ENCODE measurements at regions not wholly inside any gene's neighbourhood (a gene's known extent, or its start where the extent isn't known, plus 50 kb on each side); places are given as distances from the start of the nearest gene placed in this dataset.

DNA sequence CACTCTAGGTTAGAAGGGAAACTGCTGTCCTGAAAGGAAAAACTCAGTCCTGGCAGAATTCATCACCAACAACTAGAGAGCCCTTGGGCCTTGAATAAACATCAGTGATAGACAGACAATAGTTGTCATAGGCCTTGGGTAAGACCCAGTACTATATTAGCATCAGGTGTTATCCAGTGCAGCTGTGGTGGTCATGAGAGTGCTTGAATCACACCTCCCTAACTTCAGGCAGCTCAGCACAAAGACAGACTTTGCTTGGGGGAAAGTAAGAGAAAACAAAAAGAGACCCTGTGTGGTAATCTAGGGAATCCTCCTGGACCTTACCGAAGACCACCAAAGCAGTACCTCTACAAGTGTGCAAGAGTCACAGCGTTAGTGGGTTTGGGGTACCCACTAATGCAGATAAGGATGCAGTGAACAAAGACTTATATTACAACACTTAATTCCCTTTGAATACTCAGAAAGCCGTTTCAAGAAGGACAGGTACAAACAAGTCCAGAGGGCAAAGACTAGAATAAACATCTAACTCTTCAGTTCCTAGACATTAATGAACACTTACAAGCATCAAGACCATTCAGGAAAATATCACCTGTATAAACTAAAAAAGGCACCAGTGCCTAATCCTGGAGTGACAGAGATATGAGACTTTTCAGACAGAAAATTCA lies 332.3 kb upstream of the EPHA3 start:
- H3K27ac ChIP-seq (ENCODE audit: insufficient read depth, low read length, poor library complexity, severe bottlenecking): no peak overlapping the region
- ATAC-seq (ENCODE audit: low read depth in 2 of 2): no peak
- H3K4me1 Mint-ChIP-seq: no peaks in the 10 kb centered on the region
- no peaks in the 10 kb centered on the region for H3K4me1 ChIP-seq (ENCODE audit: control insufficient read depth, insufficient read depth, low read length, poor library complexity, severe bottlenecking)
- H3K9me3 ChIP-seq (ENCODE audit: control insufficient read depth in 2 of 2, low read length in 2 of 2): peaks cover 3 to 4% of the 10 kb centered on the region in 2 experiments
- H3K36me3 Mint-ChIP-seq: no peaks in the 10 kb centered on the region
- H3K9me3 Mint-ChIP-seq: peaks cover 3 to 22% (median 8%) of the 10 kb centered on the region in 7 donors
- H3K27ac Mint-ChIP-seq: no peak overlapping the region
- no peaks in the 10 kb centered on the region for H3K36me3 ChIP-seq (ENCODE audit: control insufficient read depth, insufficient read depth, low read length)
- no peak overlapping the region for H3K4me3 ChIP-seq (ENCODE audit: low read depth, low read length)
- no peak for DNase-seq
- no peaks in the 10 kb centered on the region for H3K27me3 ChIP-seq (ENCODE audit: control insufficient read depth, insufficient read depth, low read length)
- no peaks in the 10 kb centered on the region for H3K27me3 Mint-ChIP-seq
- H3K4me3 Mint-ChIP-seq: no peak overlapping the region

DNA sequence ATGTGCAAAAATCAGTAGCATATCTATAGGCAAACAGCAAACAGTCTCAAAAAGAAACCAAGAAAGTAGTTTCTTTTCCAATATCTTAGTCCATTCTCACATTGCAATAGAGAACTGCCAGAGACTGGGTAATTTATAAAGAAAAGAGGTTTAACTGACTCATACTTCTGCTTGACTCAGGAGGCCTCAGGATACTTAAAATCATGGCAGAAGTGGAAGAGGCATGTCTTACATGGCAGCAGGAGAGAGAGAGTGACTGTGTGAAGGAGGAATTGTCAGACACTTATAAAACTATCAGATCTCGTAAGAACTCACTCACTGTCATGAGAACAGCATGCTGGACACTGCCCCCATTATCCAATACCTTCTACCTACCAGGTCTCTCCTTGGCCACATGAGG lies 327.9 kb upstream of the EPHA3 start:
- no peak overlapping the region for H3K27ac ChIP-seq (ENCODE audit: insufficient read depth, low read length, poor library complexity, severe bottlenecking)
- Mint-ChIP-seq H3K9me3 (peaks cover 1 to 17% (median 10%) of the 10 kb centered on the region in 7 donors), H3K27me3 (no peaks in the 10 kb centered on the region), H3K27ac (no peak overlapping the region), H3K4me1 (no peaks in the 10 kb centered on the region), H3K4me3 (no peak overlapping the region), H3K36me3 (no peaks in the 10 kb centered on the region)
- no peak for DNase-seq
- H3K4me1 ChIP-seq (ENCODE audit: control insufficient read depth, insufficient read depth, low read length, poor library complexity, severe bottlenecking): no peaks in the 10 kb centered on the region
- ATAC-seq (ENCODE audit: low read depth in 2 of 2): no peak
- H3K36me3 ChIP-seq (ENCODE audit: control insufficient read depth, insufficient read depth, low read length): no peaks in the 10 kb centered on the region
- H3K4me3 ChIP-seq (ENCODE audit: low read depth, low read length): no peak overlapping the region
- no peaks in the 10 kb centered on the region for H3K27me3 ChIP-seq (ENCODE audit: control insufficient read depth, insufficient read depth, low read length)
- peaks cover 0 to 1% of the 10 kb centered on the region in 2 experiments for H3K9me3 ChIP-seq (ENCODE audit: control insufficient read depth in 2 of 2, low read length in 2 of 2)

GRCh38 chr3:88784925-88785324 lies 322.5 kb upstream of the EPHA3 start:
- no peak for ATAC-seq (ENCODE audit: low read depth in 2 of 2)
- no peak overlapping the region for H3K4me3 Mint-ChIP-seq
- H3K27ac Mint-ChIP-seq: no peak overlapping the region
- Histone ChIP-seq H3K4me1 (ENCODE audit: control insufficient read depth, insufficient read depth, low read length, poor library complexity, severe bottlenecking) (no peaks in the 10 kb centered on the region), H3K36me3 (ENCODE audit: control insufficient read depth, insufficient read depth, low read length) (no peaks in the 10 kb centered on the region), H3K27ac (ENCODE audit: insufficient read depth, low read length, poor library complexity, severe bottlenecking) (no peak overlapping the region), H3K4me3 (ENCODE audit: low read depth, low read length) (no peak overlapping the region), H3K27me3 (ENCODE audit: control insufficient read depth, insufficient read depth, low read length) (no peaks in the 10 kb centered on the region), H3K9me3 (ENCODE audit: control insufficient read depth in 2 of 2, low read length in 2 of 2) (peaks cover 0 to 4% of the 10 kb centered on the region in 2 experiments)
- peaks cover 0 to 21% (median 8%) of the 10 kb centered on the region in 7 donors for H3K9me3 Mint-ChIP-seq
- no peaks in the 10 kb centered on the region for H3K36me3 Mint-ChIP-seq
- no peaks in the 10 kb centered on the region for H3K4me1 Mint-ChIP-seq
- no peak for DNase-seq
- H3K27me3 Mint-ChIP-seq: no peaks in the 10 kb centered on the region

GRCh38 chr3:88785841-88786240 lies 321.6 kb upstream of the EPHA3 start:
- H3K9me3 ChIP-seq (ENCODE audit: control insufficient read depth in 2 of 2, low read length in 2 of 2): peaks cover 0 to 4% of the 10 kb centered on the region in 2 experiments
- no peaks in the 10 kb centered on the region for H3K27me3 ChIP-seq (ENCODE audit: control insufficient read depth, insufficient read depth, low read length)
- no peak overlapping the region for H3K4me3 Mint-ChIP-seq
- DNase-seq (no peak), ATAC-seq (ENCODE audit: low read depth in 2 of 2) (no peak)
- no peaks in the 10 kb centered on the region for H3K4me1 ChIP-seq (ENCODE audit: control insufficient read depth, insufficient read depth, low read length, poor library complexity, severe bottlenecking)
- no peaks in the 10 kb centered on the region for H3K36me3 Mint-ChIP-seq
- no peak overlapping the region for H3K4me3 ChIP-seq (ENCODE audit: low read depth, low read length)
- H3K27ac ChIP-seq (ENCODE audit: insufficient read depth, low read length, poor library complexity, severe bottlenecking): no peak overlapping the region
- H3K27ac Mint-ChIP-seq: no peak overlapping the region
- H3K36me3 ChIP-seq (ENCODE audit: control insufficient read depth, insufficient read depth, low read length): no peaks in the 10 kb centered on the region
- H3K9me3 Mint-ChIP-seq: peaks cover 0 to 25% (median 6%) of the 10 kb centered on the region in 7 donors
- H3K4me1 Mint-ChIP-seq: no peaks in the 10 kb centered on the region
- H3K27me3 Mint-ChIP-seq: no peaks in the 10 kb centered on the region

- Histone ChIP-seq H3K36me3 (ENCODE audit: control insufficient read depth, insufficient read depth, low read length) (no peaks in the 10 kb centered on the region), H3K4me3 (ENCODE audit: low read depth, low read length) (no peak overlapping the region), H3K27me3 (ENCODE audit: control insufficient read depth, insufficient read depth, low read length) (no peaks in the 10 kb centered on the region), H3K27ac (ENCODE audit: insufficient read depth, low read length, poor library complexity, severe bottlenecking) (no peak overlapping the region), H3K4me1 (ENCODE audit: control insufficient read depth, insufficient read depth, low read length, poor library complexity, severe bottlenecking) (no peaks in the 10 kb centered on the region), H3K9me3 (ENCODE audit: control insufficient read depth in 2 of 2, low read length in 2 of 2) (peaks cover 0 to 14% of the 10 kb centered on the region in 2 experiments)
- Mint-ChIP-seq H3K4me3 (no peak overlapping the region), H3K36me3 (no peaks in the 10 kb centered on the region), H3K27me3 (no peaks in the 10 kb centered on the region), H3K4me1 (no peaks in the 10 kb centered on the region), H3K27ac (no peak overlapping the region), H3K9me3 (peaks cover 2 to 44% (median 16%) of the 10 kb centered on the region in 7 donors)
- no peak for DNase-seq
- no peak for ATAC-seq (ENCODE audit: low read depth in 2 of 2)
Observed at GRCh38 chr3:88795503-88795902, 311.9 kb upstream of the EPHA3 start.

GRCh38 chr3:88807491-88808105 lies 299.8 kb upstream of the EPHA3 start:
- Mint-ChIP-seq H3K4me1 (no peaks in the 10 kb centered on the region), H3K27ac (no peak overlapping the region), H3K9me3 (peaks cover 0 to 22% (median 4%) of the 10 kb centered on the region in 7 donors), H3K36me3 (no peaks in the 10 kb centered on the region), H3K27me3 (no peaks in the 10 kb centered on the region), H3K4me3 (no peak overlapping the region)
- H3K27me3 ChIP-seq (ENCODE audit: control insufficient read depth, insufficient read depth, low read length): no peaks in the 10 kb centered on the region
- no peak overlapping the region for H3K27ac ChIP-seq (ENCODE audit: insufficient read depth, low read length, poor library complexity, severe bottlenecking)
- no peak for ATAC-seq (ENCODE audit: low read depth in 2 of 2)
- H3K36me3 ChIP-seq (ENCODE audit: control insufficient read depth, insufficient read depth, low read length): no peaks in the 10 kb centered on the region
- H3K4me1 ChIP-seq (ENCODE audit: control insufficient read depth, insufficient read depth, low read length, poor library complexity, severe bottlenecking): no peaks in the 10 kb centered on the region
- DNase-seq: no peak
- no peak overlapping the region for H3K4me3 ChIP-seq (ENCODE audit: low read depth, low read length)
- peaks cover 0 to 3% of the 10 kb centered on the region in 2 experiments for H3K9me3 ChIP-seq (ENCODE audit: control insufficient read depth in 2 of 2, low read length in 2 of 2)

GRCh38 chr3:88809993-88810392 lies 297.4 kb upstream of the EPHA3 start:
- H3K9me3 Mint-ChIP-seq: peaks cover 0 to 23% (median 4%) of the 10 kb centered on the region in 7 donors
- no peak for DNase-seq
- Histone ChIP-seq H3K4me3 (ENCODE audit: low read depth, low read length) (no peak overlapping the region), H3K4me1 (ENCODE audit: control insufficient read depth, insufficient read depth, low read length, poor library complexity, severe bottlenecking) (no peaks in the 10 kb centered on the region), H3K27me3 (ENCODE audit: control insufficient read depth, insufficient read depth, low read length) (no peaks in the 10 kb centered on the region), H3K27ac (ENCODE audit: insufficient read depth, low read length, poor library complexity, severe bottlenecking) (no peak overlapping the region), H3K36me3 (ENCODE audit: control insufficient read depth, insufficient read depth, low read length) (no peaks in the 10 kb centered on the region), H3K9me3 (ENCODE audit: control insufficient read depth in 2 of 2, low read length in 2 of 2) (peaks cover 0 to 3% of the 10 kb centered on the region in 2 experiments)
- H3K27ac Mint-ChIP-seq: no peak overlapping the region
- H3K4me3 Mint-ChIP-seq: no peak overlapping the region
- H3K4me1 Mint-ChIP-seq: no peaks in the 10 kb centered on the region
- H3K36me3 Mint-ChIP-seq: no peaks in the 10 kb centered on the region
- no peaks in the 10 kb centered on the region for H3K27me3 Mint-ChIP-seq
- no peak for ATAC-seq (ENCODE audit: low read depth in 2 of 2)

- Mint-ChIP-seq H3K36me3 (no peaks in the 10 kb centered on the region), H3K4me3 (no peak overlapping the region), H3K9me3 (peaks cover 0 to 19% (median 4%) of the 10 kb centered on the region in 7 donors), H3K27ac (no peak overlapping the region), H3K27me3 (no peaks in the 10 kb centered on the region), H3K4me1 (no peaks in the 10 kb centered on the region)
- Histone ChIP-seq H3K36me3 (ENCODE audit: control insufficient read depth, insufficient read depth, low read length) (no peaks in the 10 kb centered on the region), H3K27me3 (ENCODE audit: control insufficient read depth, insufficient read depth, low read length) (no peaks in the 10 kb centered on the region), H3K27ac (ENCODE audit: insufficient read depth, low read length, poor library complexity, severe bottlenecking) (no peak overlapping the region), H3K4me1 (ENCODE audit: control insufficient read depth, insufficient read depth, low read length, poor library complexity, severe bottlenecking) (no peaks in the 10 kb centered on the region), H3K4me3 (ENCODE audit: low read depth, low read length) (no peak overlapping the region), H3K9me3 (ENCODE audit: control insufficient read depth in 2 of 2, low read length in 2 of 2) (peaks cover 0 to 1% of the 10 kb centered on the region in 2 experiments)
- DNase-seq (no peak), ATAC-seq (ENCODE audit: low read depth in 2 of 2) (no peak)
Observed at GRCh38 chr3:88810455-88810854, 297.0 kb upstream of the EPHA3 start.
